ENCODE measurements at regions not wholly inside any gene's neighbourhood (a gene's known extent, or its start where the extent isn't known, plus 50 kb on each side); places are given as distances from the start of the nearest gene placed in this dataset.

DNA sequence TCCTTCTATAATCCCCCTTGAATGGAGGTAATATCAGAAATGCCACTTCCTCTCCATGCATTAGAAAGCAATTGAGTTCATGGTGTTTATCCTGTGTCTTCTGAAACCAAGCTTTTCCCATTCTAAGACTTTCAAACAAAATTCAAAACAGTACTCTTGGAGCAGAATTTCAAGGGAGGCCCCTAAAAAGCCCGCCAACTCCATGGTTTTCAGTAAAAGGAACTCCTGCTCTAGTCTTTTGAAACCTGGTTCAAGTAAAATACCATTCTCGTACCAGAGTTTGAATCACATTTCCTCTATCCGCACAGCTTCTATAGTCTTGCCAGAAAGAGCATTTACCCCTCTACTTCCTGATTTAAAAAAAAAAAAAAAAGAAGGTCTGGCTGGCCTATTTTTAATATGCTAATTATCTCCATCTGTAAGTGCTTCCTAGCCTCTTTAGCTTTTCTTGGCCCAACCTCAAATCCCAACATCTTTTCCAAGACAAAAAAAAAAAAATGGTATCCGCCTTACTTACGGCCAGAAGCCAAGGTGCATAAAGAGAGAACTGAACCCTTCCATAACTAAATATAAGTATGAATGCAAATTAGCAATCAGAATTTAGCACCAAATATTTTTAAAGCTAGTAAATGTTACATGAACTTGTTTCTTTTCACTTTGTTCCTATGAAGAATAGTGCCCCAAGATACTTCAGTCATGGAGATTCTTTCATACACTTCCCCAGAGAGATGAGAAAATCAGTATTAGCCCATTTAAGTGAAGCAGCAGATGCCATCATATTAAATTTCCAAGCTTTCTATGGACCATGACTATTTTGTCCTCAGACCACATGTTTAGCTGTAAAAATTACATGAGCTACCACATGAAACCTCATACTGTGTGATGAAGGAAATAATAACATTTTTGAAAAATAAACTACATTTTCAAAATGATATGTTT lies 199.9 kb upstream of the FAM3C start:
- intact Hi-C loops (cut with micrococcal nuclease; ENCODE audit: unreplicated experiment) = no loop called here
- ChIA-PET POLR2A (interaction anchor here (0.6 to 0.7 kb wide), 2 partner anchors 513 to 521 kb away, joined by 4 to 6 read pairs; no protein-coding TSS in a partner anchor), CTCF (no interaction called here)
- H3K4me3 ChIP-seq (ENCODE audit: low read depth in 2 of 2, low read length in 2 of 2) = no peak overlapping the region
- H3K27ac ChIP-seq (ENCODE audit: low read length) = no peak overlapping the region
- DNase-seq (ENCODE audit: low read depth, low spot score) (no peak), ATAC-seq (no peak)
- no peaks in the 10 kb centered on the region for H3K36me3 ChIP-seq (ENCODE audit: control insufficient read depth, insufficient read depth, low read length)
- TF ChIP-seq, protein P1, sequence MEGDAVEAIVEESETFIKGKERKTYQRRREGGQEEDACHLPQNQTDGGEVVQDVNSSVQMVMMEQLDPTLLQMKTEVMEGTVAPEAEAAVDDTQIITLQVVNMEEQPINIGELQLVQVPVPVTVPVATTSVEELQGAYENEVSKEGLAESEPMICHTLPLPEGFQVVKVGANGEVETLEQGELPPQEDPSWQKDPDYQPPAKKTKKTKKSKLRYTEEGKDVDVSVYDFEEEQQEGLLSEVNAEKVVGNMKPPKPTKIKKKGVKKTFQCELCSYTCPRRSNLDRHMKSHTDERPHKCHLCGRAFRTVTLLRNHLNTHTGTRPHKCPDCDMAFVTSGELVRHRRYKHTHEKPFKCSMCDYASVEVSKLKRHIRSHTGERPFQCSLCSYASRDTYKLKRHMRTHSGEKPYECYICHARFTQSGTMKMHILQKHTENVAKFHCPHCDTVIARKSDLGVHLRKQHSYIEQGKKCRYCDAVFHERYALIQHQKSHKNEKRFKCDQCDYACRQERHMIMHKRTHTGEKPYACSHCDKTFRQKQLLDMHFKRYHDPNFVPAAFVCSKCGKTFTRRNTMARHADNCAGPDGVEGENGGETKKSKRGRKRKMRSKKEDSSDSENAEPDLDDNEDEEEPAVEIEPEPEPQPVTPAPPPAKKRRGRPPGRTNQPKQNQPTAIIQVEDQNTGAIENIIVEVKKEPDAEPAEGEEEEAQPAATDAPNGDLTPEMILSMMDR (IDR thresholded peaks at IDR 0.05) = no peak
- no peak for TF ChIP-seq TCF7L2 (IDR thresholded peaks at IDR 0.05; ENCODE audit: low read depth, low read length)
- no peak for TF ChIP-seq SIN3A (IDR thresholded peaks at IDR 0.05; ENCODE audit: borderline replicate concordance, insufficient read depth, low read depth, low read length)
- TF ChIP-seq, protein P2, sequence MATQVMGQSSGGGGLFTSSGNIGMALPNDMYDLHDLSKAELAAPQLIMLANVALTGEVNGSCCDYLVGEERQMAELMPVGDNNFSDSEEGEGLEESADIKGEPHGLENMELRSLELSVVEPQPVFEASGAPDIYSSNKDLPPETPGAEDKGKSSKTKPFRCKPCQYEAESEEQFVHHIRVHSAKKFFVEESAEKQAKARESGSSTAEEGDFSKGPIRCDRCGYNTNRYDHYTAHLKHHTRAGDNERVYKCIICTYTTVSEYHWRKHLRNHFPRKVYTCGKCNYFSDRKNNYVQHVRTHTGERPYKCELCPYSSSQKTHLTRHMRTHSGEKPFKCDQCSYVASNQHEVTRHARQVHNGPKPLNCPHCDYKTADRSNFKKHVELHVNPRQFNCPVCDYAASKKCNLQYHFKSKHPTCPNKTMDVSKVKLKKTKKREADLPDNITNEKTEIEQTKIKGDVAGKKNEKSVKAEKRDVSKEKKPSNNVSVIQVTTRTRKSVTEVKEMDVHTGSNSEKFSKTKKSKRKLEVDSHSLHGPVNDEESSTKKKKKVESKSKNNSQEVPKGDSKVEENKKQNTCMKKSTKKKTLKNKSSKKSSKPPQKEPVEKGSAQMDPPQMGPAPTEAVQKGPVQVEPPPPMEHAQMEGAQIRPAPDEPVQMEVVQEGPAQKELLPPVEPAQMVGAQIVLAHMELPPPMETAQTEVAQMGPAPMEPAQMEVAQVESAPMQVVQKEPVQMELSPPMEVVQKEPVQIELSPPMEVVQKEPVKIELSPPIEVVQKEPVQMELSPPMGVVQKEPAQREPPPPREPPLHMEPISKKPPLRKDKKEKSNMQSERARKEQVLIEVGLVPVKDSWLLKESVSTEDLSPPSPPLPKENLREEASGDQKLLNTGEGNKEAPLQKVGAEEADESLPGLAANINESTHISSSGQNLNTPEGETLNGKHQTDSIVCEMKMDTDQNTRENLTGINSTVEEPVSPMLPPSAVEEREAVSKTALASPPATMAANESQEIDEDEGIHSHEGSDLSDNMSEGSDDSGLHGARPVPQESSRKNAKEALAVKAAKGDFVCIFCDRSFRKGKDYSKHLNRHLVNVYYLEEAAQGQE (IDR thresholded peaks at IDR 0.05; ENCODE audit: insufficient read depth in 1 of 2, low read depth in 2 of 2, low read length in 1 of 2) = no peak
- no peak for TF ChIP-seq POLR2AphosphoS5 (IDR thresholded peaks at IDR 0.05; ENCODE audit: low read depth, low read length)
- no TSS peak for BruUV-seq (replicated peaks)
- H3K4me1 ChIP-seq (ENCODE audit: control insufficient read depth, insufficient read depth, low read length) = no peaks in the 10 kb centered on the region
- no peaks in the 10 kb centered on the region for H3K9me3 ChIP-seq (ENCODE audit: control insufficient read depth, insufficient read depth, low read depth, low read length)
- in situ Hi-C loops (cut with HindIII; ENCODE audit: low pct_unique_long_range_greater_than_20kb, low sequenced_read_pairs) = no loop called here
- H3K27me3 ChIP-seq (ENCODE audit: control insufficient read depth, insufficient read depth, low read length) = no peaks in the 10 kb centered on the region

- intact Hi-C loops (cut with micrococcal nuclease; ENCODE audit: unreplicated experiment) (no loop called here), in situ Hi-C loops (cut with HindIII; ENCODE audit: low pct_unique_long_range_greater_than_20kb, low sequenced_read_pairs) (no loop called here)
- Histone ChIP-seq H3K9me3 (ENCODE audit: control insufficient read depth, insufficient read depth, low read depth, low read length) (no peaks in the 10 kb centered on the region), H3K4me3 (ENCODE audit: low read depth in 2 of 2, low read length in 2 of 2) (no peak overlapping the region), H3K27ac (ENCODE audit: low read length) (no peak overlapping the region), H3K27me3 (ENCODE audit: control insufficient read depth, insufficient read depth, low read length) (no peaks in the 10 kb centered on the region), H3K36me3 (ENCODE audit: control insufficient read depth, insufficient read depth, low read length) (no peaks in the 10 kb centered on the region), H3K4me1 (ENCODE audit: control insufficient read depth, insufficient read depth, low read length) (no peaks in the 10 kb centered on the region)
- ATAC-seq (no peak), DNase-seq (ENCODE audit: low read depth, low spot score) (no peak)
- POLR2A ChIA-PET = no interaction called here
- TF ChIP-seq, protein P1 (IDR thresholded peaks at IDR 0.05) = no peak
- TF ChIP-seq SIN3A (IDR thresholded peaks at IDR 0.05; ENCODE audit: borderline replicate concordance, insufficient read depth, low read depth, low read length) (no peak), POLR2AphosphoS5 (IDR thresholded peaks at IDR 0.05; ENCODE audit: low read depth, low read length) (no peak), TCF7L2 (IDR thresholded peaks at IDR 0.05; ENCODE audit: low read depth, low read length) (no peak)
- TF ChIP-seq, protein P2 (IDR thresholded peaks at IDR 0.05; ENCODE audit: insufficient read depth in 1 of 2, low read depth in 2 of 2, low read length in 1 of 2) = no peak
- BruUV-seq (replicated peaks) = no TSS peak
- CTCF ChIA-PET = no interaction called here
These were observed 195.8 kb upstream of the FAM3C start for GRCh38 chr7:121591926-121592325.
